GM10266 (cell line): ENCODE measurements at regions not wholly inside any gene's neighbourhood (a gene's known extent, or its start where the extent isn't known, plus 50 kb on each side); places are given as distances from the start of the nearest gene placed in this dataset.

Source experiments
- DNase-seq: peaks from one replicate; pipeline ENCODE4 v3.0.0; 2012; ENCODE audit errors: extremely low spot score
- TF ChIP-seq, protein P1 (sequence below): IDR thresholded peaks from 2 replicates; pipeline ENCODE4 v1.5.1; 2012; ENCODE audit warnings: mild to moderate bottlenecking, low read depth; ENCODE audit not compliant: control insufficient read depth, insufficient read depth; ENCODE audit errors: missing control alignments

DNA sequence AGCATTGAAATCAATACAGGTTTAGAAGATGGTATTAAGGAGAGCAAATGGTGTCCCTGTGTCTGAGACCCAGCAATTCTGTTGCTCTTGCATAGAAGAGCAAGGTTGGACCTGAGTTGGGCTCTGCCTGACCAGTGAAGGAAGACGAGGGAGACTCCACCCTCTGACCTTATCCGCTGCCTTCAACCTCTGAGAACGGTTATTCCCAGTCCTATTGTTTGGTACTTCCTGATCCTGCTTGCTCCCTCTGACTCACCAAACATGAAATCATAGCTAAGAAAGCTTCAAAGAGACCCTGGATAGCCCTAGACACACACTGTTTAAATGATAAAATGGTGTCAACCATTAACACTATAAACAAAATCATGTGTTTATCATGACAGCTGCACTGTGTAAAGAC is 218.5 kb downstream of the PLK2 start:
- DNase-seq: no peak
- TF ChIP-seq, protein P1, sequence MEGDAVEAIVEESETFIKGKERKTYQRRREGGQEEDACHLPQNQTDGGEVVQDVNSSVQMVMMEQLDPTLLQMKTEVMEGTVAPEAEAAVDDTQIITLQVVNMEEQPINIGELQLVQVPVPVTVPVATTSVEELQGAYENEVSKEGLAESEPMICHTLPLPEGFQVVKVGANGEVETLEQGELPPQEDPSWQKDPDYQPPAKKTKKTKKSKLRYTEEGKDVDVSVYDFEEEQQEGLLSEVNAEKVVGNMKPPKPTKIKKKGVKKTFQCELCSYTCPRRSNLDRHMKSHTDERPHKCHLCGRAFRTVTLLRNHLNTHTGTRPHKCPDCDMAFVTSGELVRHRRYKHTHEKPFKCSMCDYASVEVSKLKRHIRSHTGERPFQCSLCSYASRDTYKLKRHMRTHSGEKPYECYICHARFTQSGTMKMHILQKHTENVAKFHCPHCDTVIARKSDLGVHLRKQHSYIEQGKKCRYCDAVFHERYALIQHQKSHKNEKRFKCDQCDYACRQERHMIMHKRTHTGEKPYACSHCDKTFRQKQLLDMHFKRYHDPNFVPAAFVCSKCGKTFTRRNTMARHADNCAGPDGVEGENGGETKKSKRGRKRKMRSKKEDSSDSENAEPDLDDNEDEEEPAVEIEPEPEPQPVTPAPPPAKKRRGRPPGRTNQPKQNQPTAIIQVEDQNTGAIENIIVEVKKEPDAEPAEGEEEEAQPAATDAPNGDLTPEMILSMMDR: no peak

DNA sequence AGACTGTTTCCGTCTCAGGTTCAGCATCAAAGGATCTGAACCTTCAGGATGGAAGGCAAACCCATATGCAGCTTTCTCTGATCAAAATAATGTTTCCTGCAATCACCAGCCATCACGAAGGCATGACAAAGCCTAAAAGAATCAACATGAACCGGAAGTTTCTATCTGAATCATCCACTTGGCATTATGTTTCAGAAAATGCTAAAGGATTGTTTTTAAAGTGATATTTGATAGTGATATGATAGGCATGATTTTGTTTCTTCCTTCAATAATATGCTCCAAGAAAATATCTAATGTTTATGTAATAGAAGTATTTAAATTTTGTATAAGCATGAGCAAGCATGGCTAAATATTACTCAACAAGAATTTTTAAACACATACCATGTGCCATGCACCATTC is 219.6 kb downstream of the PLK2 start:
- no peak for DNase-seq

GRCh38 chr5:58239731-58240130 is 220.2 kb downstream of the PLK2 start:
- TF ChIP-seq, protein P1: no peak

More for the DNA sequence above, 219.6 kb downstream of the PLK2 start:
- TF ChIP-seq, protein P1: no peak

GRCh38 chr5:58239045-58239444 is 220.8 kb downstream of the PLK2 start:
- TF ChIP-seq, protein P1: no peak
- no peak for DNase-seq

More at GRCh38 chr5:58239731-58240130, 220.2 kb downstream of the PLK2 start:
- no peak for DNase-seq

- DNase-seq: no peak
- TF ChIP-seq, protein P1: no peak
These were observed 223.4 kb downstream of the PLK2 start for GRCh38 chr5:58236498-58236897.

GRCh38 chr5:58235299-58235698 is 224.6 kb downstream of the PLK2 start:
- no peak for DNase-seq

GRCh38 chr5:58232130-58232529 is 227.8 kb downstream of the PLK2 start:
- TF ChIP-seq, protein P1: no peak
- no peak for DNase-seq

More at GRCh38 chr5:58235299-58235698, 224.6 kb downstream of the PLK2 start:
- TF ChIP-seq, protein P1: no peak

GRCh38 chr5:58231041-58231440 is 228.8 kb downstream of the PLK2 start:
- TF ChIP-seq, protein P1: no peak
- DNase-seq: no peak
